Upper lobe of left lung (tissue), 4 donors: ENCODE measurements at regions not wholly inside any gene's neighbourhood (a gene's known extent, or its start where the extent isn't known, plus 50 kb on each side); places are given as distances from the start of the nearest gene placed in this dataset.

ENCODE experiments used
- EP300 ChIP-seq, 4 donors: sonication (generic); formaldehyde crosslinking; IDR thresholded peaks; one replicate each; pipeline ENCODE4 v1.5.1; 2017; ENCODE audit warnings: antibody characterized with exemption in 4 of 4, control low read depth in 2 of 4
- POLR2A ChIP-seq, 4 donors: fragments of 450-650 bp; IDR thresholded peaks; one replicate each; pipeline ENCODE4 v1.5.1; 2016 to 2017; ENCODE audit warnings: antibody characterized with exemption in 4 of 4, mild to moderate bottlenecking in 2 of 4
- TF ChIP-seq, protein P1 (sequence below), 6 experiments: fragments of 450-650 bp in 4 of 6; fragments of 200-600 bp in 2 of 6; sonication (generic) in 2 of 6; IDR thresholded peaks; one replicate each; pipeline ENCODE4 v1.5.1; 2016 to 2019; ENCODE audit warnings: antibody characterized with exemption in 6 of 6

DNA sequence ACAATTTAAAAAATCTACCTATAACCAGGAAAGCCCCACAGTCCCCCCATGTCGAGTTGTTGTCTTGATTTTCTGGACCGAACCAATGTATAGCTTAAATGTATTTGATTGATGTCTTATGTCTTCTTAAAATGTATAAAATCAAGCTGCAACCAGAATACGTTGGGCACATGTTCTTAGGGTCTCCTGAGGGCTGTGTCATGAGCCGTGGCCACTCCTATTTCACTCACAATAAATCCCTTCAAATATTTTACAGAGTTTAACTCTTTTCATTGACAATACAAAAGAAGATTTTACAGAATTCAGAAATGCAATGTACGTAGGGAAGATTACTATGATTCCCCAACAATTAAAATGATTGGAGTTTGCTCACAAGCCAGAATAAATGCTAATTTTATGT, 428.7 kb upstream of the RAG2 start:
- TF ChIP-seq, protein P1, sequence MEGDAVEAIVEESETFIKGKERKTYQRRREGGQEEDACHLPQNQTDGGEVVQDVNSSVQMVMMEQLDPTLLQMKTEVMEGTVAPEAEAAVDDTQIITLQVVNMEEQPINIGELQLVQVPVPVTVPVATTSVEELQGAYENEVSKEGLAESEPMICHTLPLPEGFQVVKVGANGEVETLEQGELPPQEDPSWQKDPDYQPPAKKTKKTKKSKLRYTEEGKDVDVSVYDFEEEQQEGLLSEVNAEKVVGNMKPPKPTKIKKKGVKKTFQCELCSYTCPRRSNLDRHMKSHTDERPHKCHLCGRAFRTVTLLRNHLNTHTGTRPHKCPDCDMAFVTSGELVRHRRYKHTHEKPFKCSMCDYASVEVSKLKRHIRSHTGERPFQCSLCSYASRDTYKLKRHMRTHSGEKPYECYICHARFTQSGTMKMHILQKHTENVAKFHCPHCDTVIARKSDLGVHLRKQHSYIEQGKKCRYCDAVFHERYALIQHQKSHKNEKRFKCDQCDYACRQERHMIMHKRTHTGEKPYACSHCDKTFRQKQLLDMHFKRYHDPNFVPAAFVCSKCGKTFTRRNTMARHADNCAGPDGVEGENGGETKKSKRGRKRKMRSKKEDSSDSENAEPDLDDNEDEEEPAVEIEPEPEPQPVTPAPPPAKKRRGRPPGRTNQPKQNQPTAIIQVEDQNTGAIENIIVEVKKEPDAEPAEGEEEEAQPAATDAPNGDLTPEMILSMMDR (IDR thresholded peaks at IDR 0.05) = no peak
- TF ChIP-seq POLR2A (IDR thresholded peaks at IDR 0.05) (no peak), EP300 (IDR thresholded peaks at IDR 0.05) (no peak)
